H9 (cell line): ENCODE measurements at regions not wholly inside any gene's neighbourhood (a gene's known extent, or its start where the extent isn't known, plus 50 kb on each side); places are given as distances from the start of the nearest gene placed in this dataset.

Experiments used
- DNase-seq: peaks from one replicate; pipeline ENCODE4 v3.0.0-alpha.2; 2017
- H2AFZ ChIP-seq: one replicate; pipeline ENCODE4 v1.6.1; 2013; ENCODE audit warnings: mild to moderate bottlenecking, low read length, control low read depth, moderate library complexity
- H2AK5ac ChIP-seq: 2 replicates; pipeline ENCODE4 v1.6.1; 2013; ENCODE audit warnings: low read length, control low read depth, mixed read lengths; ENCODE audit not compliant: insufficient read length
- H2BK120ac ChIP-seq: one replicate; pipeline ENCODE4 v1.6.1; 2013; ENCODE audit warnings: low read depth, mild to moderate bottlenecking, low read length, control low read depth, inconsistent platforms; ENCODE audit not compliant: poor library complexity, severe bottlenecking
- H2BK12ac ChIP-seq: 2 replicates; pipeline ENCODE4 v1.6.1; 2013; ENCODE audit warnings: low read length, control low read depth, mixed read lengths, low read depth; ENCODE audit not compliant: insufficient read length
- H2BK15ac ChIP-seq: 2 replicates; pipeline ENCODE4 v1.6.1; 2013; ENCODE audit warnings: low read depth, low read length, control low read depth
- H2BK20ac ChIP-seq: one replicate; pipeline ENCODE4 v1.6.1; 2013; ENCODE audit warnings: low read depth, mild to moderate bottlenecking, low read length, control low read depth, inconsistent platforms; ENCODE audit not compliant: poor library complexity, severe bottlenecking
- H2BK5ac ChIP-seq: 2 replicates; pipeline ENCODE4 v1.6.1; 2013; ENCODE audit warnings: low read length, control low read depth, mixed read lengths; ENCODE audit not compliant: insufficient read length
- H3K14ac ChIP-seq: 2 replicates; pipeline ENCODE4 v1.6.1; 2013; ENCODE audit warnings: low read length, control low read depth; ENCODE audit not compliant: insufficient read depth
- H3K18ac ChIP-seq: 2 replicates; pipeline ENCODE4 v1.6.1; 2013; ENCODE audit warnings: low read depth, mild to moderate bottlenecking, mixed read lengths, low read length, control low read depth; ENCODE audit not compliant: insufficient read length
- H3K23ac ChIP-seq: 2 replicates; pipeline ENCODE4 v1.6.1; 2013; ENCODE audit warnings: low read length, control low read depth, mixed read lengths, low read depth; ENCODE audit not compliant: insufficient read length
- H3K23me2 ChIP-seq: 2 replicates; pipeline ENCODE4 v1.6.1; 2013; ENCODE audit warnings: low read depth, mild to moderate bottlenecking, mixed read lengths, low read length, control low read depth; ENCODE audit not compliant: insufficient read length, poor library complexity, severe bottlenecking
- H3K27ac ChIP-seq: 2 replicates; pipeline ENCODE4 v1.5.1; 2013; ENCODE audit warnings: low read length, control low read depth, mixed read lengths, low read depth; ENCODE audit not compliant: insufficient read length
- H3K27me3 ChIP-seq: 2 replicates; pipeline ENCODE4 v1.6.1; 2013; ENCODE audit warnings: low read length, control low read depth, inconsistent platforms; ENCODE audit not compliant: insufficient read depth
- H3K4ac ChIP-seq: 2 replicates; pipeline ENCODE4 v1.6.1; 2013; ENCODE audit warnings: low read depth, mild to moderate bottlenecking, control low read depth, inconsistent platforms, low read length, moderate library complexity
- H3K4me1 ChIP-seq: 2 replicates; pipeline ENCODE4 v1.6.1; 2013; ENCODE audit warnings: low read length, control low read depth, inconsistent platforms; ENCODE audit not compliant: insufficient read depth
- H3K4me2 ChIP-seq: 2 replicates; pipeline ENCODE4 v1.6.1; 2013; ENCODE audit warnings: low read length, control low read depth, mixed read lengths; ENCODE audit not compliant: insufficient read length, insufficient read depth
- H3K56ac ChIP-seq: 2 replicates; pipeline ENCODE4 v1.6.1; 2013; ENCODE audit warnings: low read depth, mild to moderate bottlenecking, mixed read lengths, low read length, control low read depth; ENCODE audit not compliant: insufficient read length
- H3K79me1 ChIP-seq: 2 replicates; pipeline ENCODE4 v1.6.1; 2013; ENCODE audit warnings: low read depth, mild to moderate bottlenecking, moderate library complexity, low read length, control low read depth, inconsistent platforms; ENCODE audit not compliant: insufficient read depth, poor library complexity, severe bottlenecking
- H3K79me2 ChIP-seq: 2 replicates; pipeline ENCODE4 v1.6.1; 2013; ENCODE audit warnings: low read length, control low read depth, inconsistent platforms; ENCODE audit not compliant: insufficient read depth
- H3K9ac ChIP-seq: 2 replicates; pipeline ENCODE4 v1.6.1; 2013; ENCODE audit warnings: low read length, control low read depth, mixed read lengths; ENCODE audit not compliant: insufficient read length; ENCODE audit errors: extremely low read depth
- H3K9me3 ChIP-seq: one replicate; pipeline ENCODE4 v1.6.1; 2013; ENCODE audit warnings: low read depth, low read length, inconsistent platforms; ENCODE audit not compliant: control insufficient read depth
- H3T11ph ChIP-seq: one replicate; pipeline ENCODE4 v1.6.1; 2013; ENCODE audit warnings: mild to moderate bottlenecking, low read length, control low read depth, inconsistent platforms
- H4K20me1 ChIP-seq: one replicate; pipeline ENCODE4 v1.6.1; 2013; ENCODE audit not compliant: control insufficient read depth, insufficient read length, insufficient read depth
- H4K5ac ChIP-seq: 2 replicates; pipeline ENCODE4 v1.6.1; 2013; ENCODE audit warnings: low read depth, mild to moderate bottlenecking, mixed read lengths, low read length, control low read depth; ENCODE audit not compliant: insufficient read length
- H4K8ac ChIP-seq: replicated peaks from 2 replicates; pipeline ENCODE4 v1.6.1; 2013; ENCODE audit warnings: low read length, control low read depth, mixed read lengths, low read depth; ENCODE audit not compliant: insufficient read length
- H4K91ac ChIP-seq: 2 replicates; pipeline ENCODE4 v1.6.1; 2013; ENCODE audit warnings: low read depth, mild to moderate bottlenecking, moderate library complexity, mixed read lengths, low read length, control low read depth; ENCODE audit not compliant: insufficient read length
- H3K27ac Mint-ChIP-seq, 3 experiments: 2 replicates in 2 of 3; 3 replicates in 1 of 3; pipeline ENCODE4 v1.8.0; 2020 to 2021; ENCODE audit warnings: mixed read lengths in 3 of 3, mild to moderate bottlenecking in 1 of 3, moderate library complexity in 1 of 3
- H3K27me3 Mint-ChIP-seq: 2 replicates; pipeline ENCODE4 v1.8.0; 2021; ENCODE audit warnings: low read depth, mild to moderate bottlenecking, moderate library complexity, mixed read lengths
- H3K36me3 Mint-ChIP-seq, 3 experiments: 2 replicates in 2 of 3; 3 replicates in 1 of 3; pipeline ENCODE4 v1.8.0; 2020 to 2021; ENCODE audit warnings: low read depth in 3 of 3, mixed read lengths in 3 of 3; ENCODE audit not compliant: insufficient read depth in 1 of 3
- H3K4me1 Mint-ChIP-seq, 2 experiments: 2 replicates each; pipeline ENCODE4 v1.8.0; 2020; ENCODE audit warnings: mixed read lengths in 2 of 2
- H3K4me3 Mint-ChIP-seq, 2 experiments: 2 replicates in 1 of 2; 3 replicates in 1 of 2; pipeline ENCODE4 v1.8.0; 2020 to 2021; ENCODE audit warnings: mild to moderate bottlenecking in 2 of 2, mixed read lengths in 2 of 2, moderate library complexity in 1 of 2
- H3K9me3 Mint-ChIP-seq, 2 experiments: 2 replicates in 1 of 2; 3 replicates in 1 of 2; pipeline ENCODE4 v1.8.0; 2020; ENCODE audit warnings: mild to moderate bottlenecking in 2 of 2, mixed read lengths in 2 of 2, moderate library complexity in 1 of 2
- CTCF ChIP-seq: fragments of 200-600 bp; sonication (generic); conservative IDR thresholded peaks from 3 replicates; pipeline ENCODE4 v1.8.0; 2021; ENCODE audit warnings: antibody characterized with exemption, mild to moderate bottlenecking
- WGBS: extraction: QIAGEN DNeasy Blood & Tissue Kit; methylation state at CpG from one replicate; pipeline ENCODE4 v1.1.7; 2013; ENCODE audit warnings: missing lambda C conversion rate, low lambda C conversion rate, mixed read lengths; ENCODE audit not compliant: insufficient read length; ENCODE audit errors: extremely low coverage; 5-methylcytosine and 5-hydroxymethylcytosine counted together

GRCh38 chr6:80689716-80690395 is 583.4 kb downstream of the BCKDHB start:
- no peaks in the 10 kb centered on the region; the same call in none of the 2 replicates for H3K27me3 Mint-ChIP-seq
- no peak overlapping the region for H2AFZ ChIP-seq

More at GRCh38 chr6:80689716-80690395, 583.4 kb downstream of the BCKDHB start:
- Histone ChIP-seq H2BK15ac (no peak overlapping the region), H4K91ac (no peak overlapping the region), H3K79me2 (no peaks in the 10 kb centered on the region), H4K5ac (no peak overlapping the region), H3K9ac (no peak overlapping the region), H3K56ac (no peak overlapping the region), H2BK120ac (no peak overlapping the region), H3K4me2 (no peak overlapping the region), H3K18ac (no peak overlapping the region), H3K9me3 (no peaks in the 10 kb centered on the region), H3K27ac (no peak overlapping the region), H3K4me1 (no peaks in the 10 kb centered on the region), H3K4ac (no peak overlapping the region), H3K23ac (no peak overlapping the region), H3T11ph (no peak overlapping the region), H3K23me2 (no peaks in the 10 kb centered on the region), H3K14ac (no peak overlapping the region), H4K20me1 (no peaks in the 10 kb centered on the region), H2BK12ac (no peak overlapping the region), H3K79me1 (no peaks in the 10 kb centered on the region), H3K27me3 (no peaks in the 10 kb centered on the region), H2BK20ac (no peak overlapping the region), H2BK5ac (no peak overlapping the region), H4K8ac (no peak overlapping the region), H2AK5ac (no peak overlapping the region)
- no peak overlapping the region for H3K27ac Mint-ChIP-seq
- DNase-seq, result no peak
- H3K9me3 Mint-ChIP-seq, result peaks cover 8 to 9% of the 10 kb centered on the region in 2 experiments; a peak in 3 of 5 replicates
- no peak for TF ChIP-seq CTCF
- H3K4me3 Mint-ChIP-seq, result no peak overlapping the region
- peaks cover 0 to 4% of the 10 kb centered on the region in 2 experiments; a peak in 1 of 4 replicates for H3K4me1 Mint-ChIP-seq
- WGBS, result no CpG with 5 or more reads among the region's 3 CpGs
- peaks cover 0 to 10% (median 6%) of the 10 kb centered on the region in 3 experiments; a peak in 5 of 7 replicates for H3K36me3 Mint-ChIP-seq
